Left cardiac atrium (tissue), 4 donors: ENCODE measurements at regions not wholly inside any gene's neighbourhood (a gene's known extent, or its start where the extent isn't known, plus 50 kb on each side); places are given as distances from the start of the nearest gene placed in this dataset.
"Not testable (repeated sequence)": the region's sequence is repeated elsewhere in the genome, so short reads cannot be mapped to it uniquely, and the experiment has no call there.

ENCODE experiments used
- ATAC-seq, 2 donors: fragments of 200-7000 bp; cut with Tn5 transposase; one replicate each; pipeline ENCODE4 v1.9.1; 2020; ENCODE audit warnings: mild to moderate bottlenecking in 2 of 2, moderate library complexity in 2 of 2
- DNase-seq: peaks from one replicate; pipeline ENCODE4 v3.0.0-alpha.2; 2020
- intact Hi-C, 2 donors: fragments of 100-400 bp; cut with DNase I; formaldehyde crosslinking; loops; one replicate each; pipeline versions ENCODE4 v1.14.1 to v1.15.1; 2022 to 2023
- donor health status: DM: no; HTN: yes; CAD: no.
- donor health status: DM: no; HTN: yes; CAD: no; lungs with severe emphysema.
- donor health status: DM: yes; HTN: yes; CAD: no.
- donor health status: Dilated cardiomyopathy.

- ATAC-seq, result no peak
- intact Hi-C loops, result no loop called here
- no peak for DNase-seq
These were observed 226.2 kb downstream of the ERMARD start for GRCh38 chr6:169977434-169978265.

GRCh38 chr6:169976301-169977081 is 225.1 kb downstream of the ERMARD start:
- ATAC-seq, result no peak
- intact Hi-C loops, result no loop called here
- no peak for DNase-seq

- intact Hi-C loops, result no loop called here
- ATAC-seq, result no peak
- DNase-seq, result no peak
These were observed 224.3 kb downstream of the ERMARD start for GRCh38 chr6:169975701-169976100.

- no peak for ATAC-seq
- intact Hi-C loops, result no loop called here
- DNase-seq, result no peak
These were observed 223.9 kb downstream of the ERMARD start for GRCh38 chr6:169975286-169975685.

DNA sequence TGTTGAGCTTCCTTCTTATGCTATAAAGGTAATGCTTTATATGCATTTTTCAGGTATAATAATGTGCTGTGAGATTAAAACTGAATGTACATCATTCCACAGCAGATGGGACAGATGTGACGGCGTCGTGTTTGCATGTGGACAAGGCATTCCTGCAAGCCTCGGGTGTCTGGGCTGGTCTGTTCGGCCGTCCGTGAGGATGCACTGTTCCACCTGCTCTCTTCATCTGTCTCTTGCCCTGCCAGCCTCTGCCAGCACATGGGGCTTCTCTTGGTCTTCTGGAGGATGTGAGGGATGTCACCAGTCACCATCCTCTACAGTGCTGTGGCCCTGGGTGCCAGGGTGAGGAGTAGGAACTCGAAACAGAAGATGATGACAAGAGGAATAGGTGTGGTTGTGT is 223.2 kb downstream of the ERMARD start:
- ATAC-seq (no peak), DNase-seq (no peak)

DNA sequence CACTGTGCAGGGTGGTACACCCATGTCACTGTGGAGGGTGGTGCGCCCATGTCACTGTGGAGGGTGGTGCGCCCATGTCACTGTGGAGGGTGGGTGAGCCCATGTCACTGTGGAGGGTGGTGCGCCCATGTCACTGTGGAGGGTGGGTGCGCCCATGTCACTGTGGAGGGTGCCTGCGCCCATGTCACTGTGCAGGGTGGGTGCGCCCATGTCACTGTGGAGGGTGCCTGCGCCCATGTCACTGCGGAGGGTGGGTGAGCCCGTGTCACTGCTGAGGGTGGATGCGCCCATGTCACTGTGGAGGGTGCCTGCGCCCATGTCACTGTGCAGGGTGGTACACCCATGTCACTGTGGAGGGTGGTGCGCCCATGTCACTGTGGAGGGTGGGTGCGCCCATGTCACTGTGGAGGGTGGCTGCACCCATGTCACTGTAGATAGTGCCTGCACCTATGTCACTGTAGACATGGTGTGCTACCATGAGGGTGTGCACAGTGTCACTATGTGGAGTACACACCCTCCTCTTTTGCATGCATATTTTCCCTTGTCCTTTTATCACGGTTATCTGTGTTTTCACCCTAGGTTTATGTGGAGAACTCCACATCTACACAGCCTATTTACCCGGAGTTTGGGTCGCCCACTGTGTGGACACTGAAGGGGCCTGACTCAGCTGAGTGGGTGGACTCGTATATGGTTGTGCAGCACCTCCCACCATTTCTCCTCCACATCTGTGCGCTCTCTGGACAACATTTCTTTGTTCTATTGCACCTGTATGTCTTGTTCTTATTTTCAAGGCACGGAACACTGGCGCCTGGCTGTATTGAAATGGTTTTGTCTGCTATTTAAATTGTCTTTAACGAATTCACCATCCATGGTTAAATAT is 222.4 kb downstream of the ERMARD start:
- ATAC-seq, DNase-seq, intact Hi-C loops: not testable (repeated sequence)

More for the DNA sequence above, 223.2 kb downstream of the ERMARD start:
- intact Hi-C loops, result no loop called here

DNA sequence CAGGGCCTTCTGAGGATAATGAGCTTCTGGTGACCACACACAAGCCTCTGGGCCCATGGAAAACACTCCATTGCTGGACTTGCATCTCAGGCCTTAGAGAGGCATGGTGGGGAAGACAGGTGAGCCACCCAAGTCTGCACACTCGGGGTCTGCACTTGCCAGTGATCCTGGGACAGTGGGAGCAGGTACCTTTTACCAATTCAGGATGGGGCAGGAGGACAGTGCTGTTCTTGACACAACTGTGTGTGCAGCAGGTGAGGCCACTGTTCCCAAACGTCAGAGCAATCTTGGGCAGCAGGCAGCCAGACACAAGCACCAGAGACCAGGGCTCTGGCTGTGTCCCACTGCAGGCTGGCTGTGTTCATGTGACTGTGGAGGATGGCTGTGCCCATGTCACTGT is 221.3 kb downstream of the ERMARD start:
- no peak for ATAC-seq
- DNase-seq, result no peak
- intact Hi-C loops, result no loop called here

DNA sequence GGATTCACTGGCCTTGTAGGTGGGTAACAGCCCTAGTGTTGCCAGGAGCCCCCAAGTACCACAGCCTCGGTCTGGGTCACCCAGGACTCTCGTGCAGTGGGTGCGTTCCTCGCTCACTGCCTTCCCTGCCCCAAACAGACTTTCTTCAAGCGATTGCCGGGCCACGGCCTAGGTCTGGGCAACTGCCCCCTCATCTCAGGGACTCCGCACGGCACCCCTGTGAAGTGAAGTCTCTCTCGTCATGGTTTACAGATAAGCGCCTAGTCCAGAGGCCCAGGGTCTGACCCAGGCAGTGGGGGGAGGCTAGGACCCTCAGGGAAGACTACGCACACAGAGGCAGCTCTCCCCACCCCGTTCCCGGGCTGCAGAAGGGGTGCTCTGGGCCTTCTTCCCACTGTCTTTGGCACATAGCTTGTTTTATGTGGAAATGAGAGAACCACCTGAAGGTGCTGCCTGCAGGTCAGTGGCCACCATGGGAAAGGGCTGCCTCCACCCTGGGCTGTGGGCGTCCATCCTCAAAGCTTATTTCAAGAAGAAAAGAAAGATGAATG is 220.8 kb downstream of the ERMARD start:
- ATAC-seq (no peak), DNase-seq (no peak)
- intact Hi-C loops, result no loop called here

DNA sequence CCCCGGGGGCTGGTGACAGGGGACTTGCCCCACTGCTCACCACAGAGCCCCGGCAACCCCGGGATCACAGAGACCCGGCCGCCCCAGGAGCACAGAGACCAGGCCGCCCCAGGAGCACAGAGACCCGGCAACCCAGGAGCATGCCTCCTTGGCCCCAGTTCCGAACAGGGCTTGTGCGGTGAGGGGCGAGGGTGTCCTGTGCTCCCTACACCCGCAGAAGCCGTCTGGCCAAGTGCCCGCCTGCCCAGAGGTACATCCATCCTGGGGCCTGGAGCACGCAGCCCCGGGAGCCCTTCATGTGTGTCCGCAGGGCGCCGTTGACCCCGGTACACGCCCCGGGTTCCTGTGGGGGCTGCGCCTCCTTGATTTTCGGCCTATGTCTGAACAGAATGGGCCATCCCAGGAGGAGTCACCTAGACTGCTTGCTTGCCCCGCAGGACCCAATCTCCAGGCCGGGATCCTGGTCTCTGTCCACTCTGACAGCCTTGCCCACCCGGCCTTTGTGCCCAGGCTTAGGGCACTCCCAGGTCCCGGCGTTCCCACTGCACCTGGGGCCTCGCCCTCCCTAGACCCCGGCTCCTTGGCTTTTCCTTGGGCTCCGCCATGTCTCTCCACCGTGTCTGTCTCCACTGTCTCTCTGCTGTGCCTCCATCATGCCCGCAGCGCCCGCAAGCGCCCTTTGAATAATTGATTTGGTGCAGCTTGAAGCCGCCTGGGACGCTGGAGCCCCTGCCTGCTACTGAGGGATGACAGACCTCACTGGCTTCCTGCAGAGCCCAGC is 219.8 kb downstream of the ERMARD start:
- intact Hi-C loops, result no loop called here
- no peak for DNase-seq
- no peak for ATAC-seq

GRCh38 chr6:169970306-169970988 is 219.0 kb downstream of the ERMARD start:
- ATAC-seq, result no peak
- intact Hi-C loops, result no loop called here
- no peak for DNase-seq

- ATAC-seq (peak in 1 of 2 donors; percentile 24), DNase-seq (no peak)
- intact Hi-C loops, result loop anchor here in 1 of 2 donors (10.0 kb wide), 1 partner anchor 325 kb away; the partner anchor contains the start of gene DLL1
These were observed 218.1 kb downstream of the ERMARD start for GRCh38 chr6:169969372-169970099.

- no peak for DNase-seq
- intact Hi-C loops, result loop anchor here in 1 of 2 donors (10.0 kb wide), 1 partner anchor 326 kb away; the partner anchor contains the start of gene DLL1
- ATAC-seq, result peak; percentile 40 to 74
These were observed 217.3 kb downstream of the ERMARD start for GRCh38 chr6:169968541-169969270.

GRCh38 chr6:169967687-169968086 is 216.3 kb downstream of the ERMARD start:
- DNase-seq (no peak), ATAC-seq (no peak)
- intact Hi-C loops, result loop anchor here in 1 of 2 donors (10.0 kb wide), 1 partner anchor 327 kb away; the partner anchor contains the start of gene DLL1

GRCh38 chr6:169966312-169967181 is 215.1 kb downstream of the ERMARD start:
- ATAC-seq (no peak), DNase-seq (no peak)
- intact Hi-C loops, result loop anchor here in 1 of 2 donors (10.0 kb wide), 1 partner anchor 328 kb away; the partner anchor contains the start of gene DLL1

DNA sequence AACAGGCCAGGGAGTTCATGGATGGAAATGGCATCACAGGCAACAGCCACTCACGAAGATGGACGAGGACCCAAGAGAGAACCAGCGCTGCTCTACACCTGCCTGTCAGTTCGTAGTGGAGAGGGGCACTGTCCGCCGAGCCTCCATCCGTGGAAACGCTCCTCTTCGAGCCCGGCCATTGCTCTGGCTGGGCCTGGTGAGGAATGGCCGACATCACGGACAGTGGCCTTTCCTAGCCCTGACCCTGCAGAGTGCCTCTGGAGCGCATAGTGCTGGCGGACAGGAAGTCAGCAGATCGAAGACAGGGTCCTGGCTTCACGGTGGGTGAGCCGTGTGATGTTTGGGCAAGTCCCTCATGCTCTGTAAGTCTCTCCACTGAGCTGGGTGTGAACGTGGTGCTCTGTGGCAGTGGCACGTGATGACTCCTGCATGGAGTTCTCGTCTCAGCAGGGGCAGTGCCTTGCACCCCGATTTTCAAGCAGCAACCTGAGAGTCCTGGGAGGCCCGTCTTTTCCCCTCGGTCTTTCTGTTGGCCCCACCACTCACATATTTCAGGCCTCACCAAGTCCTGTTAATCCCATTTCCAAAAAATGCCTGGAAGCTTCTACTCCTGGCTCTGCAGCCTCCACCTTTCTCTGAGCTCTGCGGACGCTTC is 214.4 kb downstream of the ERMARD start:
- intact Hi-C loops, result loop anchor here in 1 of 2 donors (10.0 kb wide), 1 partner anchor 329 kb away; the partner anchor contains the start of gene DLL1
- ATAC-seq, result no peak
- no peak for DNase-seq
